ENCODE measurements at regions not wholly inside any gene's neighbourhood (a gene's known extent, or its start where the extent isn't known, plus 50 kb on each side); places are given as distances from the start of the nearest gene placed in this dataset.
"Not testable (repeated sequence)": the region's sequence is repeated elsewhere in the genome, so short reads cannot be mapped to it uniquely, and the experiment has no call there.

DNA sequence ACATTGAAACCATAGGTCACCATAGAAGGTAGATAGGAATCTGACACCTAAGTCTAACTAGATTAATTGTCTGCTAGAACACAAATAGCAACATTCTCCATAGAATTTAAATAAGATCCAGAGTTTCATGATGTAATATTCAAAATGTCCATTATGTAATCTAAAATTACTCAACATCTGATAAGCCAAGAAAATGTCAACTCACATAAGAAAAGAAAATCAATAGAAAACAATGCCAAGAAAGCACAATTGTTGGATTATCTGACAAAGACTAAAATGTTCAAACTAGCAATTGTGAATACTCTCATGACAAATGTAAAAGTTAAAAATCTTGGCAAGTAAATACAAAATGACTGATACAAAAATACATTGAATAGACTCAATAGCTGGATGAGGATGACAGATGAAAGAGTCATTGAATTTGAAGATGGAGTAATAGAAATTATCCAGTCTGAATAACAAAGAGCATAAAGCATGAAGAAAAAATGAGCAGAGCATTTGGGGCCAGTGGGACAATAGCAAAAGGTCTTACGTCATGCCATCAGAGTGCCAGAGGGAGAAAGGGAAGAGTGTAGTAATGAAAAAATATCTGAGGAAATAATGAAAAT is 358.6 kb downstream of the METTL4 start:
- intact Hi-C loops (cut with micrococcal nuclease) = no loop called here

DNA sequence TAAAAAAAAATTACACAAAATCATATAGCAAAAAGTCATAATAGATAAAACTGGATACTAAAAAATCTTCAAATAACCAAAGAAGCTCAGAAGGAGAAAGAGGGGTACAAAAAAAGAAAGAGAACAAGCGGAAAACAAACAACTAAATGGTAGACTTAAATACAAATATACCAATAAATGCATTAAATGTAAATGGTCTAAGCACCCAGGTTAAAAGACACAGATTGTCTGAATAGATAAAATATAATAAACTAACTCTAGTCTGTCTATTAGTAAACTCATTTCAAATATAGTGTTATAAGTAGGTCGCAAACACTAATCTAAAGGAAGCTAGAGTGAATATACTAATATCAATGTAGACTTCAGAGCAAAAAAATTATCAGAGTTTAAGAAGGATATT is 357.4 kb downstream of the METTL4 start:
- intact Hi-C loops (cut with micrococcal nuclease) = no loop called here

DNA sequence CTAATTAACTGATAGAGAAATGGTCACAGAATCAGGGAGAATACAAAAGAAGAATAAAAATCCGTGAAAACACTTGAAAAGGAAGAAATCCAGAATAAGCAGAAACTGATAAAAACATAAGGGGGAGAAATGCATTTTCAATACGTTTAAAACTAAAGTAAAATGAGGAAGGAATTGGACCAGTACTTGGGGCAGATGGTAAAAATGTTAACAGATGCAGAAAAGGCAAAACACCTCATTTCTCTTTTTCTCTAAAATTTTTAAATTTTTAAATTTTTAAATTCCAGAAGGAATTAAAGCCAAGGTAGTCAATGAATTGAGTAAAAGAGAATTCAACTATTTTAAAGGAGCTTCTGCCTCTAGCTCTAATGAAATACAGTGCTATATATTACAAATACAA is 353.9 kb downstream of the METTL4 start:
- intact Hi-C loops (cut with micrococcal nuclease) = no loop called here

DNA sequence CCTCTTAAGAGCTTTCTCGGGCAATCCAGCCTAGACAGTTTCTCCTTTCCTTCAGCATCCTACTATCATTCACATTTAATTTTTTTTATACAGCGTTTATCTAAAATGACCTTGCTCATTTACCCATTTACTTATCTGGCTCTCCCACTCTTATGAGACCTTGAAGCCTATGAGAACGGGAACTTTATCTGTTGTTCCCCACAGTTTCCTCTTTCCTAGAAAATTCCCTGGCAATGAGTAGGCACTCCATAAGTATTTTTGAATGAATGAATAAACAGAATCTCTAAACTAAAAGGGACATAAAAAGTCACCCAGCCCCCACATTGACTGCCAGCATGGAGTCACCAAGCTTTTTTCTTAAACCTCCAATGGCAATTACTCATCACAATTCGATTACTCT is 353.2 kb downstream of the METTL4 start:
- intact Hi-C loops (cut with micrococcal nuclease) = no loop called here

DNA sequence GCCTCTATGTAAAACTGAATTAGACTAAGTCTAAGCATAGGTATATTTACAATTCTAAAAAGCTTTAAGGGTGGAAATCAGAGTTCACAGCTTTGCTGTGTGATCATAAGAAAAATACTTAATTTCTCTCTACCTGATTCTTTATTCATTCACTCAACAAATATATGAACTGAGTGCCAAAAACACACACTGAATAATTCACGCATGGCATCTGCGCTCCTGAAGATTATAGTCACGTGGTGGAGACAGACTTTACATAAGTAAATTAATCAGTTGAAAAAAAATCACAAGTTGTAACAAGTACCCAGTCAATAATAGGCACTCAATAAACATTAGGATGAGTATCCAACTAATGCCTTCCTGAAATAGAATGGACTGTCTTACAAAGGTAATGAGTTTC is 351.6 kb downstream of the METTL4 start:
- intact Hi-C loops (cut with micrococcal nuclease) = no loop called here

DNA sequence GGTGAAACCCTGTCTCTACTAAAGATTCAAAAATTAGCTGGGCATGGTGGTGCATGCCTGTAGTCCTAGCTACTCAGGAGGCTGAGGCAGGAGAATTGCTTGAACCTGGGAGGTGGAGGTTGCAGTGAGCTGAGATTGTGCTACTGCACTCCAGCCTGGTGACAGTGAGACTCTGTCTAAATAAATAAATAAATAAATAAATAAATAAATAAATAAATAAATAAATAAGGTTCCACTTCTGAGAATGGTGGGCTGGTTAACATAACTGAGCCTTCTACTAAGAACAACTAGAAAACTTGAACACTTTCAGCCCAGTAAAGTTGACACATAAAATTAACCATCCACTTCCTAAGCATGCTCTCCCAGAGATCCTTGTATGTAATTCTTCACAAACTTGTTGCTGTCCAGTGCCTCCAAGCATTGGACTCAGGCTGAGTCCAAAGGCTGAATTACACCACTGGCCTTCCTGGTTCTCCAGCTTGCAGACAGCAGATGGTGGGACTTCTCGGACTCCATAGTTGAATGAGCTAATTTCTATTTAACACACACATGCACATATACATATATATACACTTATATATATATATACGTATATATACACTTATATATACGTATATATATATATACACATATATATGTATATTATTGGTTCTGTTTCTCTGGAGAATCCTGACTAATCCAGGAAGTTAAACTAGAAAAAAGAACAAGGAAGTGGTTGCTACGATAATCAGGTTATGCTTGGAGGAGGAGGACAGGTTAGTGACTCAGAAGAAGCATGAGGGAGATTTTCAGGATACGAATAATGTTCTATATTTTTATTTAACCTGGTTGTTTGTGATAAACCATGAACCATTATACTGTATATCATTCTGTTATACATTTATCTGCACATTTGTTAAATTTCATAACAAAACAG is 348.8 kb downstream of the METTL4 start:
- intact Hi-C loops (cut with micrococcal nuclease) = no loop called here

DNA sequence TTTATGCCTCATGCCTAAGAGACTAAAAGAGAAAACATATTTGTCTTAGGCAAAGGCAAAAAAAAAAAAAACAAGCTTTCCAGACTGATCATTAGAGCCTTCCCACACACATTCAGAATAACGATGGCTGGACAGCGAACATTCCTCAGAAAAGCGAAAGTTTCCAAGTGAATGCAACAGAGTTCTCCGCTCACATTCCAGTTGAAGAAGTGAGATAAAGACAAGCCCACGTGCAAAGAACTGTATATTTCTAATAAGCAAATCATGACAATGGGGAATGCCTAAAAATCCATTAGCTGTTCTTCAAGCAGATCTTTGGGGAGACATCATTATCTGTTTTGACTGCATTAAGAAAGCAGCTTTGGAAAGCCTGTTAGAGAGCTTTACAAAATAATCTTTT is 347.9 kb downstream of the METTL4 start:
- intact Hi-C loops (cut with micrococcal nuclease) = no loop called here

DNA sequence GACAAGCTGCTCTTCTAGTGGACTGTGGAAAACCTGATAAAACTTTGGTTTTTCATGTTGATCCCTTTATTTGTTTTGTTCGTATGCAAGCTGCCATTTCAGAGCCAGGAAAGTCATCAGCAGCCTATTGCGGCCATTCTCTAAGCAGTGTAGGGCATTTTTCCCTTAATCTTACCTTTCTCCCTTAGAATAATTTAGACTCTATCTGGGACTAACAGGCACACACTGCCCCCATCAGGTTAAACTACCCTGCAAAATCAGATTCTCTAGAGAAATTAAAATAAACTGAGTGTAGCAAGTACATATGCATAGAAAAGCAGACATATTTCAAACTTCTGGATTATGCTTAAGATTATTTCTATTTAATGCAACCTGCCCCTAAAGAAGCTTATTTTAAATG is 347.5 kb downstream of the METTL4 start:
- intact Hi-C loops (cut with micrococcal nuclease) = no loop called here

DNA sequence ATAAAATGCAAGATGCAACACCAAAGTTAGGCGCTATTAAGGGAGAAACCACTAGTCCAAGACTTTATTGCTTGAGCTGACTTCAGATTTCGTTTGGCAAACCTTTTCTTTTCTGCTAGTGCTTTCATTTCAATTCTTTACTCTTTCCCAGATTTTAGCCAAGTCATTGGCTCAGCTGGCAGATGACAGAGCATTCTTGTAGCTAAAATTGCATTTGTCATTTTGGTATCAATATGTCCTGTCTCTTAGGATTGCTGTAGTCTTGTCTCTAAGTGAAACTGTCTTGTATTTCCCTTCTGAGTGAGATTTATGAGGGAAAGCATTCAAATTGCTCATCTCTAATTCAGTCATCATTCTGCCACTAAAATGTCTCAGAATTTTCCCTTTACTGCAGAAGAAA is 335.1 kb downstream of the METTL4 start:
- intact Hi-C loops (cut with micrococcal nuclease) = no loop called here

DNA sequence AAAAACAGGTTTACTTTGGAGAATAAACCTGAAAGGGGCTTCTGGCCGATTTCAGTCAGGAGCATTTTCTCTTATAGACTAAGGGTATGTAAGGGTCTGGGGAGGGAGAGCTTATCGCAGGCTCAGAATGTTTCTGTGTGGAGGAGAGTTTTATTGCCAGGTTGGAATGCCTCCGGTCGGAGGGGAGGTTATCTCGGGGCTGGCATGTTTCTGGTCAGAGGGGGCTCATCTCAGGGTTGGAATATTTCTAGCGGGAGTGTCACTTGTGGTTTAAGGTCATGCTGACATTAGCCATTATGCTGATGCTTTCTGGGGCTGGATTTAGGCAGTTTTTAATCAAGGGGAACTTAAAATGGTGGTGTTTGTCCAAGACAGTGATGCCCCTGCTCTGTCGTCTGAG is 333.6 kb downstream of the METTL4 start:
- intact Hi-C loops (cut with micrococcal nuclease) = no loop called here

DNA sequence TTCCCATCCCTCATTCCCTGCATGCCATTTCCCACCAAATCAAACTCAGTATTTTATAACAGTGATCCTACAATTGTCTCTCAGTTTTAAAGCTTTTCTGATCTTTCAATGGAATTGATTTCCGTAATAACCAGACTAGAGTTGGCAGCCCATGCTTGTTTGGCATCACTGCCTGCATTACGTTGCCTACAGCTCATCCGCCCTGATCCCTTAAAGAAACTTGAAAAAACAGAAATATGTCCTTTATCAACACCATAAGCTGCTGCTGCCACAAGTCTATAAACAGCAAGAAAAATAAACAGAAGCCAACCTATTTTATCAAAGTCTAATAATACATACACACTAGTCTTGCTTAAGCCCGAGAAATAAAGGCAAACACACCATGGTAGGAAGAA is 331.0 kb downstream of the METTL4 start:
- intact Hi-C loops (cut with micrococcal nuclease) = no loop called here

DNA sequence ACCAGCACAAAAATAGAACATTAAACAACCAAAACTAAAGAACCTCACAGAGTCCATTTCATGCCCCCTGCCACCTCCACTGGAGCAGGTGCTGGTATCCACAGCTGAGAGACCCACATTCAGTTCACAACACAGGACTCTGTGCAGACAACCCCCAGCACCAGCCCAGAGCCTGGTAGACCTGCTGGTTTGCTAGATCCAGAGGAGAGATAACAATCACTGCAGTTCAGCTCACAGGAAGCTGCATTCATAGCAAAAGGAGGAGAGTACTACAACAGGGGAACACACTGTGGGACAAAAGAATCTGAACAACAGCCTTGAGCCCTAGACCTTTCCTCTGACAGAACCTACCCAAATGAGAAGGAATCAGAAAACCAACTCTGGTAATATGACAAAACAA is 326.7 kb downstream of the METTL4 start:
- intact Hi-C loops (cut with micrococcal nuclease) = no loop called here

DNA sequence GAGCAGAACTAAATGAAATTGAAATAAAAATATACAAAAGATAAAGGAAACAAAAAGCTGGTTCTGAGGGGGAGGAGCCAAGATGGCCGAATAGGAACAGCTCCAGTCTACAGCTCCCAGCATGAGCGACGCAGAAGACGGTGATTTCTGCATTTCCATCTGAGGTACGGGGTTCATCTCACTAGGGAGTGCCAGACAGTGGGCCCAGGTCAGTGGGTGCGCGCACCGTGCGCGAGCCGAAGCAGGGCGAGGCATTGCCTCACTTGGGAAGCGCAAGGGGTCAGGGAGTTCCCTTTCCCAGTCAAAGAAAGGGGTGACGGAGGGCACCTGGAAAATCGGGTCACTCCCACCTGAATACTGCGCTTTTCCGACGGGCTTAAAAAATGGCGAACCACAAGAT is 324.2 kb downstream of the METTL4 start:
- intact Hi-C loops (cut with micrococcal nuclease) = not testable (repeated sequence)

DNA sequence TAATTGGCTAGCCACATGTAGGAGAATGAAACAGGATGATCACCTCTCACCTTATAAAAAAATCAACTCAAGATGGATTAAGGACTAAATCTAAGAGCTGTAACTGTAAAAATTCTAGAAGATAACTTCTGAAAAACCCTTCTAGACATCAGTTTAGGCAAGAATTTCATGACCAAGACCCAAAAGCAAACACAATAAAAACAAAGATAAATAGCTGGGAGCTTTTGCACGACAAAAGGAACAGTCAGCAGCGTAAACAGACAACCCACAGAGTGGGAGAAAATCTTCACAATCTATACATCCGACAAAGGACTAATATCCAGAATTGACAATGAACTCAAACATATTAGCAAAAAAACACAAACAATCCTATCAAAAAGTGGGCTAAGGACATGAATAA is 316.3 kb downstream of the METTL4 start:
- intact Hi-C loops (cut with micrococcal nuclease) = no loop called here

DNA sequence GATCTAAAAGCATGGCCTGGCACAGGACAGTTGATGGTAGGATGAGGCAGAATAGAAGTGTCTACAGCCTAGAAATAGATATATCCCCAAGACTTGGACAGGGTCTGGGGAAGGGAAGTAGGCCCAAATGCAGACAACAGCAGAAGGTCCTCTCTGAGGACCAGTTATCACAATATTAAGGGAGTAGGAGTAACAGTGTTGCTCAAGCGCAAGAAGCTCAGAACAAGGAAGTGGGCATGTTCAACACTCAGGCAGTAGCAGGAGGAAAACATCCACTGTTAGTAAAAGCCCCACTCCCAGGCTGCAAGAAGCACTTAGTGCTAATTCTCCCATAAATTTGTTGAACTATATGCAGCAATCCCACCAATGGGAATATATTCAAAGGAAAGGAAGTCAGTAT is 314.7 kb downstream of the METTL4 start:
- intact Hi-C loops (cut with micrococcal nuclease) = no loop called here

DNA sequence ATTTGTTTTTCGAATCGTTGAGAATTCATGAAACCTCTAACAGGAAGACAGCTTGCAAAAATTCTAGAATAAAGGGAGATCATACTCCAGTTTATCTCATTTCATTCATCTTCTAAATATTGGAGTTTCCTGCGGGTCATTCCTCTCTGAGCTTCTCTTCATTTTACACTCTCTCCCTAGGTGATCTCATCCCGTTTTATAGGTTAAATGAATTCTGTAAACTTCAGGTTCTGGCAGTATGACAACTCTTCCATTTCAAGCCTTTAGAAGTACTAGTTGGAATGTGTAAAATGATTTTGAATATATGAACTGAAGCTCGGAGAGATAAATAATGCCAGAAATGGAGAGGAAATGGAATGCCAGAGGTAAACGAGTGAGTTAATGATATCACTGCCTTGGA is 312.4 kb downstream of the METTL4 start:
- intact Hi-C loops (cut with micrococcal nuclease) = no loop called here

DNA sequence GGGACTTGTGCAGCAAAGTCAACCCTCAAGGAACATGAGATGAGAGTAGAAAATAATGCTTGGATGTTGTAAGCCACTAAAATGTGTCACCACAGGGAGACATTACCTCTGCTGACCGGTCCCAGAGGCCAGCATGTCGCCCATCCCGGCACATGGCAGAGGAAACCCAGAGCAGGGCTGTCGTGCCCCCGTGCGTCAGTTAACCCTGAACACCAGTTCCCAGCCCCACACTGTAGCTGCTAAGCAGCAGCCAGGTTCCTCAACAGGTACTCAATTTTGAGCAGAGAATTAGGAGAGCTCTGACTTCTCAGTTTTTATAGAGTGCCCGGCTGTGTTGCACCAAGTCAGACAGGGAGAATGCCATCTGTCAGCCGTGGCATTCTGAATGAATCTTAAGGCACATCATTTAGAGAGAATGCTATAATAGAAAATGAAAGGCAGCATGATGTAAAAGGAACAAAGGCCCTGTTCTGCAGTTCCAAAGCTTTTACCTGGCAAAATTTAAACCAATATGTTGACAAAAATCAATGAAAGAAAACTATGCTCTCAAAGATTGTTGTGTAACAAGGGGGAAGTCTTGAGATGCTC is 307.9 kb downstream of the METTL4 start:
- intact Hi-C loops (cut with micrococcal nuclease) = no loop called here

DNA sequence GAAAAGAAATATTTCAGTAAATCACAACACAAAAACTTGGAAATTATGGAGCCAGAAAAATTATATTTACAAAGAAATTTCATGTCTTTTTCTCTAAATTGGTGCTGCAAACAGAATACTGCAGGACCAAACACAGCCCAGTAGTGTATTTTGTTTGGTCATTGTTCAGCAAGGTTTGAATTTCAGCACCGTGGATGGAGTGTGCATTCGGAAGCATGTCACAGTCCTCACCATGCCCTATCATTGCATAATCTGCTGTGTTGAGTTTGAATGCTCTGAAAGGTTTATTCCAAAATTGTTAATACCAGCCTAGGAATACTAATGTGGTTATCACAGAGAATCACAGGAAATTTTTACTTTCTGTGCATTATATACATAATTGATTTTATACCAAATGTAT is 296.7 kb downstream of the METTL4 start:
- intact Hi-C loops (cut with micrococcal nuclease) = no loop called here

DNA sequence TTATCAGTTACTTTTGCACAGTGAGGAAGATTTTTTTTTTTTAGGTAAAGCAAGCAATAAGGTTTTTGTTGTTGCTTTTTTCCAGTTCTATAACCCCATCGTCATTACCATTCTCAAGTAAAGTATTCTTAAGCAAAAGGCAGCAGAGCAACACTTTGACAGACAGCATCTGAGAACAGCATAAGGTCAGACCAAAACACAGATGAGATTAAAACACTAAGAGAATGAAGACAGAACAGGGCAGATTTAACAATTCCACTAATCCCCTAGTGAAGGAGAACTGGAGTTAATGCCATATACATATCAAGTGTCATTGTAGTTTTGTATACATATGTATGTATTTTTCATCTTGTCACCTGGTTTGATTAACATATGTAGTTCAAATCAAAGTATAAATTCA is 290.2 kb downstream of the METTL4 start:
- intact Hi-C loops (cut with micrococcal nuclease) = no loop called here

DNA sequence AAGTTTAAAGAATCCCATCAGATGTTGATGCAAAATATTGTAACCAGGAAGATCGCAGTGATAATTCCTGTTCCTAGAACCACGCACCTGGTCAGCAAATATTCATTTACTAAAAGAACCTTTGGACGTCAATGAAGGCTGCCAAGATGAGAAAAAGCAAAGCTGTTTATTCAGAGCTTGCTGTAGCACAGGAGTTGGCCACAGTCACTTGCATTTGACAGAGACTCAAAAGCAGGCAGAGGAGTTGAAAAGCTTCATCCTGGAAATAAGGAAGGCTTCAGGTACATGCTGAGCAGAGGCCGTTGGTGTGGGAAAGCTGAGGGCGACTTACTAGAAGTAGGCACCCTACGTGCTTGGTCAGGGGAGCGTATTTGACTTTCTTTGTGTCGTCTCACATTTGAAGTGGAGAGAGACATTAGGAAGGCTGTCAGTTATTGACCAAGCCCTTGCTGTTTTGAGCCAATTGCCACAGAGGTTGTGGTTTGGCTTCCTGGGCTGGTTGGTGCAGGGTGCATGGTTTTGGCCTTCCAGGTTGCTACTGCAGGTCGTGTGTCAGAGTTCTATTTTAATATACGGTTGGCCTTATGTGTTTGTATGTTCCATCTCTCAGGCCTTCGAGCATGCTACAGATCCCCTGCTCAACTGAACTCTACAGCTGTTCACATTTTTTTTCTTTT is 289.6 kb downstream of the METTL4 start:
- intact Hi-C loops (cut with micrococcal nuclease) = no loop called here

DNA sequence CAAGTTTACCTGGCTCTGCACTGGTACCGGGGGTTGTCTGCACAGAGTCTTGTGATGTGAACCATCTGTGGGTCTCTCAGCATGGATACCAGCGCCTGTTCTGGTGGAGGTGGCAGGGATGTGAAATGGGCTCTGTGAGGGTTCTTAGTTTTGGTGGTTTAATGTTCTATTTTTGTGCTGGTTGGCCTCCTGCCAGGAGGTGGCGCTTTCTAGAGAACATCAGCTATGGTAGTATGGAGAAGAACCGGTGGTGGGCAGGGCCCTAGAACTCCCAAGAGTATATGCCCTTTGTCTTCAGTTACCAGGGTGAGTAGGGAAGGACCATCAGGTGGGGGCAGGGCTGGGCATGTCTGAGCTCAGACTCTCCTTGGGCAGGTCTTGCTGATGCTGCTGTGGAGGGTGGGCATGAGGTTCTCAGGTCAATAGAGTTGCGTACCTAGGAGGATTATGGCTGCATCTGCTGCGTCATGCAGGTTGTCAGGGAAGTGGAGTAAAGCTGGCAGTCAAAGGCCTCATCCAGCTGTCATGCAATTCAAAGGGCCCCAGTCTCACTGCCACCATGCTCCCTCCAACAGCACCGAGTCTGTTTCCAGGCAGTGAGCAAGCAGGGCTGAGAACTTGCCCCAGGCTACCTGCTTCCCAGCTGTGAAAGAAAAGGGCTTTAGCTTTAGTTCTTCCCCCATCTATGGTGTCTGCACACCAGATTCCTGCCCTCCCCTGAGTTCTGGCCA is 278.0 kb downstream of the METTL4 start:
- intact Hi-C loops (cut with micrococcal nuclease) = no loop called here

DNA sequence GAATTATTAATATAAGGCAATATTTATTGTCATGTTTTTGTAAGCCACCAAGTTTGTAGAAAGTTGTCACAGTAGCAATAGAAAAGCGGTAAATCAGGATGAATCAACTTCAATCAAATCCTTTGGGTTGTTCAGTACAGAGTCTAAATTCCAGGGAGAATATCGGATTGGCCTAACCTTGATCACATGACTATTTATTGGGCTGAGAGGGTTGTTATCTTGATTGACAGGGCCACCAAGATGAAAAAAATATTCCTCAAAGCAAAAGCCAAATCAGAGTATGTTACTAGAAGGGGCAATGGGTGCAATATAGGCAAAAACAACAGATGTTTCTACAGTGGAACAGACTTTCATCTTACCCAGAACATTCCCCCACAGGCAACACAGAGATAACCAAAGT is 270.0 kb downstream of the METTL4 start:
- intact Hi-C loops (cut with micrococcal nuclease) = no loop called here
